ENCODE measurements at regions not wholly inside any gene's neighbourhood (a gene's known extent, or its start where the extent isn't known, plus 50 kb on each side); places are given as distances from the start of the nearest gene placed in this dataset.

DNA sequence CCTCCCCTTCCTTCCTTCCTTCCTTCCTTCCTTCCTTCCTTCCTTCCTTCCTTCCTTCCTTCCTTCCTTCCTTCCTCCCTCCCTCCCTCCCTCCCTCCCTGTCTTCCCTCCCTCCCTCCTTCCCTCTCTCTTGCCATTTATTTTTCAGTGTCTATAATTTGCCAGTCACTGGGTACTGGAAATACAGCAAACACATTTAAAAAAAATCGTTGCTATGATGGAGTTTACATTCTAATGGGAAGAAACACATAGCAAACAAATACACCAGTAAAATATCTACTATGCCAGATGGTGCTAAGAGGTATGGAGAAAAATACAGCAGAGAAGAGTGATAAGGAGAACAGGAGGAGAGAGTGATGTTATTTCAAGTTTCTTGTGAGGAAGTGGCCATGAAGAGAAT, 309.5 kb downstream of the CTH start:
- TF ChIP-seq, protein P1, sequence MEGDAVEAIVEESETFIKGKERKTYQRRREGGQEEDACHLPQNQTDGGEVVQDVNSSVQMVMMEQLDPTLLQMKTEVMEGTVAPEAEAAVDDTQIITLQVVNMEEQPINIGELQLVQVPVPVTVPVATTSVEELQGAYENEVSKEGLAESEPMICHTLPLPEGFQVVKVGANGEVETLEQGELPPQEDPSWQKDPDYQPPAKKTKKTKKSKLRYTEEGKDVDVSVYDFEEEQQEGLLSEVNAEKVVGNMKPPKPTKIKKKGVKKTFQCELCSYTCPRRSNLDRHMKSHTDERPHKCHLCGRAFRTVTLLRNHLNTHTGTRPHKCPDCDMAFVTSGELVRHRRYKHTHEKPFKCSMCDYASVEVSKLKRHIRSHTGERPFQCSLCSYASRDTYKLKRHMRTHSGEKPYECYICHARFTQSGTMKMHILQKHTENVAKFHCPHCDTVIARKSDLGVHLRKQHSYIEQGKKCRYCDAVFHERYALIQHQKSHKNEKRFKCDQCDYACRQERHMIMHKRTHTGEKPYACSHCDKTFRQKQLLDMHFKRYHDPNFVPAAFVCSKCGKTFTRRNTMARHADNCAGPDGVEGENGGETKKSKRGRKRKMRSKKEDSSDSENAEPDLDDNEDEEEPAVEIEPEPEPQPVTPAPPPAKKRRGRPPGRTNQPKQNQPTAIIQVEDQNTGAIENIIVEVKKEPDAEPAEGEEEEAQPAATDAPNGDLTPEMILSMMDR (IDR thresholded peaks at IDR 0.05), result no peak
- TF ChIP-seq POLR2A (IDR thresholded peaks at IDR 0.05) (no peak), POLR2AphosphoS5 (IDR thresholded peaks at IDR 0.05) (no peak)

Data from gastroesophageal sphincter (tissue), 3 donors.